T-helper 1 cell treated with Interleukin-12 subunit alpha and Interleukin-12 subunit beta and Interleukin-4 antibody, amounts not matched to agents 30 ng/mL and 1 ng/mL, for 36 hours (primary cell): ENCODE measurements at regions not wholly inside any gene's neighbourhood (a gene's known extent, or its start where the extent isn't known, plus 50 kb on each side); places are given as distances from the start of the nearest gene placed in this dataset.

Experiments
- intact Hi-C: fragments of 100-400 bp; cut with micrococcal nuclease; formaldehyde crosslinking; loops from one replicate; pipeline ENCODE4 v1.15.1; 2024

DNA sequence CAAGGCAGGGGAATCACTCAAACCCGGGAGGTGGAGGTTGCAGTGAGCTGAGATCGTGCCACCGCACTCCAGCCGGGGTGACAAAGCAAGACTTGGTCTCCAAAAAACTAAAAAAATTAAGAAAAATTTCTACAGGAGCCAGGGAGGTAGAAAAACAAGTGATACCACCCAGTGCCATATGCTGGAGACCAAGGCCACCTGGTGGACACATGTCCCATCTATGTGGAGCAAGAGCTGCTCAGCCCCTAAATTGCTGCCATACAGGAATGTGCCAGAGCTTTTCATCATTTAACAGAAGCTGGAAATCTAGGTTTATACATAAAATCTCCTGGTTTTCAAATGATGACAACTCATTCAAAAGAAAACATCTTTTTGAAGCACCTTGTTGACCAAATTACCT lies 61.4 kb upstream of the ELK3 start:
- intact Hi-C loops, result loop anchor here (1.0 to 2.0 kb wide), 3 partner anchors 71 to 384 kb away; no protein-coding TSS in a partner anchor

DNA sequence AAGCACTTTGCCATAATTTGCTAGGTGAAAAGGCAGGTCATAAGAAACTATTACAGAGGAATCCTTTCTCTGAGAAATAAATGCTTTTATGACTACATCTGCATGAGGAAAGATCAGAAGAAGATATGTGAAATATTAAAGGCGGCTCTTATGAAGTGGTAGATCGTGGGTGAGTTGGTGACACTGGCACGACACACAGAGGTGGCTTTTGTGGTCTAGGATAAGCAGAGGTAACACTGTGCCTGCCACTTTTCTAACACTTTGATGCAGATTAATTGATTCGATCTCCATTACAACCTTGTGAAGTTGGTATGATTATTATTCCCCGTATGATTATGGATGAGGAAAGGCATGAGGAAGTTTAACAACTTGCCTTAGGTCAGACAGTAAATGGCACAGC lies 60.0 kb upstream of the ELK3 start:
- intact Hi-C loops, result no loop called here

DNA sequence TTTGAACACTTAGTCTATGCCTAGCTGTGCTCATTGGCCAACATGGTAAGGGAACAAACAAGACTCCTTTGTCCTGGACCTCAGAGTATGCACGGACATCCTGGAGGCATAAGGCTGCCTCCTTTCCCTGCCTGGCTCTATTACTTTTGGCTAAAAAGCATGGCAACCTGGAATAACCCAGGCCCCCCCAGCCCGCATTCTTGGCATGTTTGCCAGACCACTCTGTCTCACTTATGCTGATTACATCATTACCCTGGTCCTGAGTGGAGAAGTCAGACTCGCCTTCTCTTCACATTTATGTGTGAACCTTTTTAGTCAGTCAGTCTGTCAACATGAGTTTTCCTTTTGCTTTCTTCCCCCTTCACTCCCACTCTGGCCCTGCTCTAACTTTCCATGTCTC lies 58.0 kb upstream of the ELK3 start:
- intact Hi-C loops, result no loop called here

DNA sequence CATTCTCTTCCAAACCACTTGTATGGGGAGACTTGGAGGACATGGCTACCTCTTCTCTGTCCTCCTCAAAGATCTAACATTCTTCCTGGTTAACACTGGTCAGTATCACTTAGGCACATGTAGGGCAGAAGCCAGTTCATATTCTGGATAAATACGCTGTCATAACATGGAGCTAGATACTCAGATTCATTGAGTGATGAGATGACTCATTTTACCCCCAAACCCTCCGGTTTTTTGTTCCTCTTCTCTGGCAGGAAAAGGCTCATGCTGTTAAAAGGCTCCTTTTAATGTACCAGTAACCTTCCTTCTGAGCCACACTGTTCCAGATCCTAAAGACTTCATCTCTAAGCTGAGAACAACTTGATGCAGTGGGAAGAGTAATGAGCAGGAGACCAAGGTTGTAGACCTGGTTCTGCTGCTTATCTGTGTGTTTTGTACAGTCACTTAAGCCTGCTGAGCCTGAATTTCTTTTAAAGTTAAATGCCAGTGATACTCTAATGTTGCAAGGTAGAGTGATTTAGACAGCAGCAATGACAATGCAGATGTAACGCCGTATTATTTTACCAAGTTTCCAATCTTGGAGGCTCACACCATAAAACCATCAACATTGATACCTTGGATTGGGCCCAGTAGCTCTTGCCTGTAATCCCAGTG lies 57.3 kb upstream of the ELK3 start:
- intact Hi-C loops, result no loop called here

DNA sequence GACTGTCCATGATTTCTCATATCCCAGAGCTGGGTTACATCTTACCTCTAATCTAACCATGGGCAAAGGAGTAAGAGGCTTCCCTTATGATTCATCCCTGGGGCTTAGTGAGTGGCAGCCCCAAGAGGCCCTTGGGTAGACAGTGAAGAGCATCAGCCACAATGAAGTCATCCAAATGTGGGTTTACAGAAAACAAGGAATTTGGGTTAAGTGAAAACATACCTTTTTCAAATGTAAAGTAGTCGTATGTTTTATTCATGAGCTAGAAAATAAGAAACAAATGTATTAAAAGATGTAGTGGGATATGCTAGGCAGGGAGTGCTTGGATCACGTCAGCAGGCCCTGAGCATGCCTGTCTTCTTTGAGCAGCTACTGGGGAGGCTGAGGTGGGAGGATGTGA lies 54.0 kb upstream of the ELK3 start:
- intact Hi-C loops, result loop anchor here (5.0 kb wide), 2 partner anchors 37 to 57 kb away; no protein-coding TSS in a partner anchor

DNA sequence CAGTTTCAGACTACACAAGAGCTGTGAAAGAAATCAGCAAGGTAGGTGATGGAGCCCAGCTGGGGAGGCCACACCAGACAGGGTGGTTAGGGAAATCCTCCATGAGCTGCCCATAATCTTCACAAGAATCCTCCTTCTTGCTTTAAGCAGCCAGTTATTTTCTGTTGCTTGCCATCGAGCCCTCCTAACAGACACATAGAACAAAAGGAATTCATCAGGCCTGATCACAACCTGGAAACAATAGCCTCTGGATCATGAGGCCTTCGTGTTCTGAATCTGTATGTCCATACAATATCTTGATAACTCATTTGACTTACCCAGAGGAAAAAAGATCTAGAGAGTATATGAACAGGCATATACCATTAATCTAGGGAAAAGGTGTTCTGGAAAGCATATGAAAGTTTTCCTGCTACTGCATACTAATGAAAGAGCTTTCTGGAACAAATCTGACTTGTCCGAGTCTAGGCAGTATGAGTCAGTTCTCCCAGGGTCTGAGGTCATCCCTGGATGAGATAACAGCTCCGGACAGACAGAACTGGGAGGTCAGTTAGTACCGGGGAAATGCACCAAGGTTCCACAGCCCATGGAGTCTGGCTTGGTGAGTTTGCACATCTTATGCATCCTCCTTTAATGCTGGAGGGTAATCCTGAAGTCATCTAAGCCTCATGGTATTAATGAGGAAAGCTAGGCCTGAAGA lies 52.8 kb upstream of the ELK3 start:
- intact Hi-C loops, result loop anchor here (5.0 kb wide), 2 partner anchors 36 to 56 kb away; no protein-coding TSS in a partner anchor

DNA sequence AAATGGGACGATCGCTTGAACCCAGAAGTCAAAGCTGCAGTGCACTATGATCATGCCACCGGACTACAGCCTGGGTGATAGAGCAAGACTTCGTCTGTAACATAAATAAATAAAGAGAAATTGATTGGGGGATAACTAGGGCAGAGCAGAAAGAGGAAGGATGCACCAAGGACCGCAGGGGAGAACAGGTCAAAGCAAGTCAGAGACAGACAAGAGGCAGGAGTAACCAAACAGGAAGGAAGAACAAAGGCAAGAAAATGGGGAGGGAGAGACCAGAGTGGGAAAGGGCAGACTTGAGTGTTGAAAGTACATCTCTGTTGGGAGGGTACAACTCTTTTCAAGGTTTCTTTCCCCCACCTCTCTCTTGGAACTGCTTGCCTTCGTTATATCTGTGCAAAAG lies 50.8 kb upstream of the ELK3 start:
- intact Hi-C loops, result loop anchor here (5.0 kb wide), 2 partner anchors 34 to 54 kb away; no protein-coding TSS in a partner anchor

DNA sequence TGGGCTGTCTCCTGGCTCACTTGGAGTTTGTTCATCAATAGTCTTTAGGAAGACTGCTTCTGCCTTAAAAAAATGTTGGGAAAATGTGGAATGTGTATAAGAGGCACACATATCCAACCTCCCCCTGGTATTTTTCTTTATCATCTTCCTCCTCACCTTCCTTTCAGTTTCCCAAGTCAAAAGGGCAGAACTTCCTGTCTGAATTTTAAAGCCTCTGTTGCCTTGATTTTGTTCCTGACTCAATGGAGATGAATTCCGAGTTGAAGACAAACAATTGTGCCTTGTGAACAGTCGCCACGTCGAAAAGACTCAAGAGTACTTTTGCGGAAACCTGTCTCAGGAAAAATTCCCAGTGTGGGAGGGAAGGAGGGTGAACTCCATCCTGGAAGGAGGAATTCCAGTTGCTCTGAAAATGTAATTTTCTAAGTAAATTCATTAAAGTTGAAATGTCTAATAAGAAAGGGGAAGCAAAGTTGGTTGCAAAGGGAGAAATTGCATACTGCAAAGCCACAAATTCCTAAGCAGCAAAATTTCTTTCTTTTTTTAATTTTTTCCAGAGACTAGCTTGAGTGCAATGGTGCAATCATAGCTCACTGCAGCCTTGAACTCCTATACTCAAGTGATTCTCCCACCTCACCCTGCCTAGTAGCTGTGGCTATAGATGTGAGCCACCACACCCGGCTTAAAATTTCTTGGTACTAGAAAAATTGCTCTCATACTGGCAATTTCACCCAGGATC lies 50.2 kb upstream of the ELK3 start:
- intact Hi-C loops, result loop anchor here (5.0 kb wide), 2 partner anchors 33 to 53 kb away; no protein-coding TSS in a partner anchor
